Erythroblast (primary cell): ENCODE measurements at regions not wholly inside any gene's neighbourhood (a gene's known extent, or its start where the extent isn't known, plus 50 kb on each side); places are given as distances from the start of the nearest gene placed in this dataset.

Source experiments
- GATA1 ChIP-seq: IDR thresholded peaks from 2 replicates; pipeline ENCODE4 v1.6.1; 2011; ENCODE audit warnings: low read depth, mild to moderate bottlenecking, control low read depth, low read length, moderate library complexity
- POLR2A ChIP-seq: IDR thresholded peaks from 2 replicates; pipeline ENCODE4 v1.6.1; 2011; ENCODE audit warnings: mild to moderate bottlenecking, low read length

DNA sequence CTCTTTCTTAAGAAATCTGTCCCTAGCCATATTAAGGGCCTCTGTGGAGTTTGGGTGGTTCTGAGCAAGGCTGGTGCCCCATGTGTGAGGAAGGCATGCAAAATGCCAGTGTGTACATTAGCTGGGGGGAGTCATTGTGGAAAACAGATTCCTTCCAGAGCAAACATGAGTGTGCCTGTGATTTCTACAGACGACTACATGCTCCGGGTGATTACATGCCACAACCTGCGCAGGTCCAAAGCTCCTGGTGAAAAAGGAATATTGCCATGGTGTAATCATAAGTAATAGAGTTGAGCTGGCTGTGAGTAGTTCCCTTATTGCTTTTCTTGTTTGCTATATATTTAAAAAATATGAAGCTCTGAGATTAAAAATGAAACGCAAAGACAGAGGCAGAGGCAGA, 102.1 kb downstream of the ACER2 start:
- no peak for TF ChIP-seq POLR2A
- TF ChIP-seq GATA1 = no peak
